ENCODE measurements at regions not wholly inside any gene's neighbourhood (a gene's known extent, or its start where the extent isn't known, plus 50 kb on each side); places are given as distances from the start of the nearest gene placed in this dataset.
A peak's percentile ranks its signal among the peaks of the same experiment; 100 is the strongest.
"Not testable (repeated sequence)": the region's sequence is repeated elsewhere in the genome, so short reads cannot be mapped to it uniquely, and the experiment has no call there.

GRCh38 chr1:25130895-25131294, 101.4 kb downstream of the SYF2 start:
- Mint-ChIP-seq H3K4me3 (no peak overlapping the region), H3K9me3 (ENCODE audit: insufficient read depth) (no peaks in the 10 kb centered on the region), H3K4me1 (ENCODE audit: low read depth) (no peaks in the 10 kb centered on the region), H3K36me3 (ENCODE audit: low read depth) (no peaks in the 10 kb centered on the region), H3K27me3 (ENCODE audit: low read depth) (peaks cover 41% of the 10 kb centered on the region), H3K27ac (no peak overlapping the region)
- DNase-seq (no peak), ATAC-seq (no peak)
- CTCF ChIA-PET, result no interaction called here
- POLR2A ChIA-PET, result no interaction called here

- Mint-ChIP-seq H3K4me1 (ENCODE audit: low read depth) (no peaks in the 10 kb centered on the region), H3K36me3 (ENCODE audit: low read depth) (no peaks in the 10 kb centered on the region), H3K4me3 (no peak overlapping the region), H3K9me3 (ENCODE audit: insufficient read depth) (no peaks in the 10 kb centered on the region), H3K27ac (no peak overlapping the region), H3K27me3 (ENCODE audit: low read depth) (peaks cover 38% of the 10 kb centered on the region)
- ChIA-PET POLR2A (no interaction called here), CTCF (no interaction called here)
- ATAC-seq (no peak), DNase-seq (no peak)
Observed at GRCh38 chr1:25129380-25129779, 102.9 kb downstream of the SYF2 start.

- ChIA-PET CTCF (interaction anchor here (1.0 kb wide), 3 partner anchors 12 to 278 kb away, joined by 3 to 4 read pairs (median 3); no protein-coding TSS in a partner anchor), POLR2A (interaction anchor here (0.6 kb wide), 1 partner anchor 119 kb away, joined by 3 read pairs; the partner anchor contains the start of gene RSRP1)
- Mint-ChIP-seq H3K36me3 (ENCODE audit: low read depth) (no peaks in the 10 kb centered on the region), H3K4me1 (ENCODE audit: low read depth) (no peaks in the 10 kb centered on the region), H3K27me3 (ENCODE audit: low read depth) (peaks cover 34% of the 10 kb centered on the region), H3K9me3 (ENCODE audit: insufficient read depth) (no peaks in the 10 kb centered on the region), H3K4me3 (no peak overlapping the region), H3K27ac (no peak overlapping the region)
- ATAC-seq (no peak), DNase-seq (no peak)
Observed at GRCh38 chr1:25128121-25128621, 104.1 kb downstream of the SYF2 start.

GRCh38 chr1:25126562-25126961, 105.7 kb downstream of the SYF2 start:
- ATAC-seq, result no peak
- Mint-ChIP-seq H3K27me3 (ENCODE audit: low read depth) (peaks cover 25% of the 10 kb centered on the region), H3K27ac (no peak overlapping the region), H3K9me3 (ENCODE audit: insufficient read depth) (no peaks in the 10 kb centered on the region), H3K4me1 (ENCODE audit: low read depth) (no peaks in the 10 kb centered on the region), H3K36me3 (ENCODE audit: low read depth) (no peaks in the 10 kb centered on the region), H3K4me3 (no peak overlapping the region)
- DNase-seq, result no peak
- ChIA-PET POLR2A (no interaction called here), CTCF (interaction anchor here (1.1 kb wide), 1 partner anchor 539 kb away, joined by 3 read pairs; no protein-coding TSS in a partner anchor)

GRCh38 chr1:25123551-25123950, 108.8 kb downstream of the SYF2 start:
- no peak for ATAC-seq
- POLR2A ChIA-PET, result interaction anchor here (0.8 kb wide), 1 partner anchor 24 kb away, joined by 3 read pairs; no protein-coding TSS in a partner anchor

GRCh38 chr1:25122747-25123146, 109.6 kb downstream of the SYF2 start:
- peaks cover 8% of the 10 kb centered on the region for H3K27me3 Mint-ChIP-seq (ENCODE audit: low read depth)
- CTCF ChIA-PET, result interaction anchor here (1.0 kb wide), 1 partner anchor 190 kb away, joined by 3 read pairs; no protein-coding TSS in a partner anchor
- no peak overlapping the region for H3K27ac Mint-ChIP-seq
- POLR2A ChIA-PET, result no interaction called here
- no peaks in the 10 kb centered on the region for H3K36me3 Mint-ChIP-seq (ENCODE audit: low read depth)
- no peaks in the 10 kb centered on the region for H3K9me3 Mint-ChIP-seq (ENCODE audit: insufficient read depth)
- peaks cover 19% of the 10 kb centered on the region for H3K4me1 Mint-ChIP-seq (ENCODE audit: low read depth)
- no peak for ATAC-seq
- no peak overlapping the region for H3K4me3 Mint-ChIP-seq
- no peak for DNase-seq

More at GRCh38 chr1:25123551-25123950, 108.8 kb downstream of the SYF2 start:
- Mint-ChIP-seq H3K27me3 (ENCODE audit: low read depth) (peaks cover 12% of the 10 kb centered on the region), H3K9me3 (ENCODE audit: insufficient read depth) (no peaks in the 10 kb centered on the region), H3K27ac (no peak overlapping the region), H3K36me3 (ENCODE audit: low read depth) (no peaks in the 10 kb centered on the region), H3K4me1 (ENCODE audit: low read depth) (peaks cover 16% of the 10 kb centered on the region), H3K4me3 (no peak overlapping the region)
- CTCF ChIA-PET, result interaction anchor here (1.0 to 1.3 kb wide), 2 partner anchors 22 to 191 kb away, joined by 3 to 4 read pairs; no protein-coding TSS in a partner anchor
- DNase-seq, result no peak

GRCh38 chr1:25120281-25120680, 112.0 kb downstream of the SYF2 start:
- H3K27ac Mint-ChIP-seq, result no peak overlapping the region
- DNase-seq, result no peak
- H3K27me3 Mint-ChIP-seq (ENCODE audit: low read depth), result peaks cover 2% of the 10 kb centered on the region
- no peak for ATAC-seq
- CTCF ChIA-PET, result interaction anchor here (0.7 to 1.2 kb wide), 3 partner anchors 10 to 21 kb away, joined by 3 to 5 read pairs (median 3); no protein-coding TSS in a partner anchor
- H3K9me3 Mint-ChIP-seq (ENCODE audit: insufficient read depth), result no peaks in the 10 kb centered on the region
- POLR2A ChIA-PET, result interaction anchor here (0.7 kb wide), 1 partner anchor 127 kb away, joined by 3 read pairs; the partner anchor contains the start of gene RSRP1
- no peak overlapping the region for H3K4me3 Mint-ChIP-seq
- peaks cover 22% of the 10 kb centered on the region for H3K4me1 Mint-ChIP-seq (ENCODE audit: low read depth)
- no peaks in the 10 kb centered on the region for H3K36me3 Mint-ChIP-seq (ENCODE audit: low read depth)

GRCh38 chr1:25118546-25118945, 113.8 kb downstream of the SYF2 start:
- DNase-seq, result no peak
- POLR2A ChIA-PET, result no interaction called here
- H3K36me3 Mint-ChIP-seq (ENCODE audit: low read depth), result no peaks in the 10 kb centered on the region

GRCh38 chr1:25117233-25117823, 115.0 kb downstream of the SYF2 start:
- ATAC-seq, result no peak
- Mint-ChIP-seq H3K4me1 (ENCODE audit: low read depth) (peaks cover 25% of the 10 kb centered on the region), H3K27me3 (ENCODE audit: low read depth) (peaks cover 20% of the 10 kb centered on the region), H3K4me3 (no peak overlapping the region), H3K9me3 (ENCODE audit: insufficient read depth) (no peaks in the 10 kb centered on the region), H3K27ac (no peak overlapping the region), H3K36me3 (ENCODE audit: low read depth) (no peaks in the 10 kb centered on the region)
- ChIA-PET CTCF (interaction anchor here (0.6 to 2.0 kb wide), 8 partner anchors 11 to 269 kb away, joined by 3 to 10 read pairs (median 4); no protein-coding TSS in a partner anchor), POLR2A (interaction anchor here (0.6 kb wide), 1 partner anchor 390 kb away, joined by 3 read pairs; no protein-coding TSS in a partner anchor)
- DNase-seq, result peak; percentile 39

More at GRCh38 chr1:25118546-25118945, 113.8 kb downstream of the SYF2 start:
- H3K9me3 Mint-ChIP-seq (ENCODE audit: insufficient read depth), result no peaks in the 10 kb centered on the region
- H3K27me3 Mint-ChIP-seq (ENCODE audit: low read depth), result peaks cover 16% of the 10 kb centered on the region
- no peak overlapping the region for H3K4me3 Mint-ChIP-seq
- CTCF ChIA-PET, result interaction anchor here (1.1 to 2.0 kb wide), 3 partner anchors 13 to 19 kb away, joined by 3 to 10 read pairs (median 5); no protein-coding TSS in a partner anchor
- H3K27ac Mint-ChIP-seq, result no peak overlapping the region
- no peak for ATAC-seq
- H3K4me1 Mint-ChIP-seq (ENCODE audit: low read depth), result peaks cover 25% of the 10 kb centered on the region

GRCh38 chr1:25116832-25117231, 115.5 kb downstream of the SYF2 start:
- Mint-ChIP-seq H3K27me3 (ENCODE audit: low read depth) (peaks cover 20% of the 10 kb centered on the region), H3K9me3 (ENCODE audit: insufficient read depth) (no peaks in the 10 kb centered on the region), H3K36me3 (ENCODE audit: low read depth) (no peaks in the 10 kb centered on the region), H3K4me3 (no peak overlapping the region), H3K4me1 (ENCODE audit: low read depth) (peaks cover 25% of the 10 kb centered on the region), H3K27ac (no peak overlapping the region)
- POLR2A ChIA-PET, result interaction anchor here (0.6 kb wide), 1 partner anchor 389 kb away, joined by 3 read pairs; no protein-coding TSS in a partner anchor
- DNase-seq (no peak), ATAC-seq (no peak)
- CTCF ChIA-PET, result interaction anchor here (0.6 to 2.0 kb wide), 8 partner anchors 11 to 269 kb away, joined by 3 to 10 read pairs (median 4); no protein-coding TSS in a partner anchor

- H3K4me1 Mint-ChIP-seq (ENCODE audit: low read depth), result peaks cover 25% of the 10 kb centered on the region
- H3K9me3 Mint-ChIP-seq (ENCODE audit: insufficient read depth); POLR2A ChIA-PET; DNase-seq; H3K36me3 Mint-ChIP-seq (ENCODE audit: low read depth); ATAC-seq; H3K27ac Mint-ChIP-seq; H3K4me3 Mint-ChIP-seq: not testable (repeated sequence)
- peaks cover 20% of the 10 kb centered on the region for H3K27me3 Mint-ChIP-seq (ENCODE audit: low read depth)
- CTCF ChIA-PET, result interaction anchor here (1.6 kb wide), 1 partner anchor 12 kb away, joined by 4 read pairs; no protein-coding TSS in a partner anchor
Observed at GRCh38 chr1:25116117-25116516, 116.2 kb downstream of the SYF2 start.

- peaks cover 25% of the 10 kb centered on the region for H3K4me1 Mint-ChIP-seq (ENCODE audit: low read depth)
- POLR2A ChIA-PET, result no interaction called here
- ATAC-seq, result no peak
- DNase-seq, result no peak
- H3K27ac Mint-ChIP-seq, result no peak overlapping the region
- H3K9me3 Mint-ChIP-seq (ENCODE audit: insufficient read depth), result peaks cover 16% of the 10 kb centered on the region
- H3K27me3 Mint-ChIP-seq (ENCODE audit: low read depth), result peaks cover 20% of the 10 kb centered on the region
- CTCF ChIA-PET, result interaction anchor here (3.4 kb wide), 1 partner anchor 12 kb away, joined by 15 read pairs; no protein-coding TSS in a partner anchor
- peaks cover 13% of the 10 kb centered on the region for H3K36me3 Mint-ChIP-seq (ENCODE audit: low read depth)
- no peak overlapping the region for H3K4me3 Mint-ChIP-seq
Observed at GRCh38 chr1:25113731-25114130, 118.6 kb downstream of the SYF2 start.
